Tibial nerve (tissue), 3 donors: ENCODE measurements at regions not wholly inside any gene's neighbourhood (a gene's known extent, or its start where the extent isn't known, plus 50 kb on each side); places are given as distances from the start of the nearest gene placed in this dataset.
"Not testable (repeated sequence)": the region's sequence is repeated elsewhere in the genome, so short reads cannot be mapped to it uniquely, and the experiment has no call there.

Experiments
- POLR2A ChIP-seq, 2 donors: fragments of 450-650 bp; IDR thresholded peaks; one replicate each; pipeline ENCODE4 v1.6.1; 2017; ENCODE audit warnings: antibody characterized with exemption in 2 of 2, mild to moderate bottlenecking in 2 of 2, moderate library complexity in 2 of 2
- TF ChIP-seq, protein P1 (sequence below), 5 experiments: fragments of 200-600 bp in 3 of 5; fragments of 450-650 bp in 2 of 5; sonication (generic) in 3 of 5; IDR thresholded peaks; one replicate each; pipeline ENCODE4 v1.5.1; 2016 to 2019; ENCODE audit warnings: antibody characterized with exemption in 5 of 5, mild to moderate bottlenecking in 3 of 5, moderate library complexity in 2 of 5

DNA sequence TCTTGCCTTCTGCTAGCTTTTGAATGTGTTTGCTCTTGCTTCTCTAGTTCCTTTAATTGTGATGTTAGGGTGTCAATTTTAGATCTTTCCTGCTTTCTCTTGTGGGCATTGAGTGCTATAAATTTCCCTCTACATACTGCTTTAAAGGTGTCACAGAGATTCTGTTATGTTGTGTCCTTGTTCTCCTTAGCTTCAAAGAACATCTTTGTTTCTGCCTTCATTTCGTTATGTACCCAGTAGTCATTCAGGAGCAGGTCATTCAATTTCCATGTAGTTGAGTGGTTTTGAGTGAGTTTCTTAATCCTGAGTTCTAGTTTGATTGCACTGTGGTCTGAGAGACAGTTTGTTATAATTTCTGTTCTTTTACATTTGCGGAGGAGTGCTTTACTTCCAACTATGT lies 1639.2 kb upstream of the TMEFF2 start:
- TF ChIP-seq, protein P1, sequence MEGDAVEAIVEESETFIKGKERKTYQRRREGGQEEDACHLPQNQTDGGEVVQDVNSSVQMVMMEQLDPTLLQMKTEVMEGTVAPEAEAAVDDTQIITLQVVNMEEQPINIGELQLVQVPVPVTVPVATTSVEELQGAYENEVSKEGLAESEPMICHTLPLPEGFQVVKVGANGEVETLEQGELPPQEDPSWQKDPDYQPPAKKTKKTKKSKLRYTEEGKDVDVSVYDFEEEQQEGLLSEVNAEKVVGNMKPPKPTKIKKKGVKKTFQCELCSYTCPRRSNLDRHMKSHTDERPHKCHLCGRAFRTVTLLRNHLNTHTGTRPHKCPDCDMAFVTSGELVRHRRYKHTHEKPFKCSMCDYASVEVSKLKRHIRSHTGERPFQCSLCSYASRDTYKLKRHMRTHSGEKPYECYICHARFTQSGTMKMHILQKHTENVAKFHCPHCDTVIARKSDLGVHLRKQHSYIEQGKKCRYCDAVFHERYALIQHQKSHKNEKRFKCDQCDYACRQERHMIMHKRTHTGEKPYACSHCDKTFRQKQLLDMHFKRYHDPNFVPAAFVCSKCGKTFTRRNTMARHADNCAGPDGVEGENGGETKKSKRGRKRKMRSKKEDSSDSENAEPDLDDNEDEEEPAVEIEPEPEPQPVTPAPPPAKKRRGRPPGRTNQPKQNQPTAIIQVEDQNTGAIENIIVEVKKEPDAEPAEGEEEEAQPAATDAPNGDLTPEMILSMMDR (IDR thresholded peaks at IDR 0.05): not testable (repeated sequence)
- TF ChIP-seq POLR2A (IDR thresholded peaks at IDR 0.05): not testable (repeated sequence)
